Muscle of arm (tissue), 1 donor: ENCODE measurements at regions not wholly inside any gene's neighbourhood (a gene's known extent, or its start where the extent isn't known, plus 50 kb on each side); places are given as distances from the start of the nearest gene placed in this dataset.
"Not testable (repeated sequence)": the region's sequence is repeated elsewhere in the genome, so short reads cannot be mapped to it uniquely, and the experiment has no call there.

ENCODE experiments used
- DNase-seq: peaks from one replicate; pipeline ENCODE4 v3.0.0-alpha.2; 2013

- no peak for DNase-seq
Measured at GRCh38 chr2:220696280-220696669, 875.8 kb downstream of the EPHA4 start.

- no peak for DNase-seq
Measured at GRCh38 chr2:220697011-220697410, 875.1 kb downstream of the EPHA4 start.

GRCh38 chr2:220701115-220701514 is 871.0 kb downstream of the EPHA4 start:
- DNase-seq, result no peak

GRCh38 chr2:220703279-220703678 is 868.8 kb downstream of the EPHA4 start:
- DNase-seq, result no peak

GRCh38 chr2:220704081-220704480 is 868.0 kb downstream of the EPHA4 start:
- DNase-seq, result peak; percentile 31

- DNase-seq, result no peak
Measured at GRCh38 chr2:220704810-220705209, 867.3 kb downstream of the EPHA4 start.

- DNase-seq, result no peak
Measured at GRCh38 chr2:220705678-220706077, 866.4 kb downstream of the EPHA4 start.

- DNase-seq, result no peak
Measured at GRCh38 chr2:220707261-220707660, 864.8 kb downstream of the EPHA4 start.

- no peak for DNase-seq
Measured at GRCh38 chr2:220708366-220708765, 863.7 kb downstream of the EPHA4 start.

- no peak for DNase-seq
Measured at GRCh38 chr2:220717283-220717682, 854.8 kb downstream of the EPHA4 start.

GRCh38 chr2:220736778-220737177 is 835.3 kb downstream of the EPHA4 start:
- no peak for DNase-seq

GRCh38 chr2:220743203-220743602 is 828.9 kb downstream of the EPHA4 start:
- DNase-seq, result no peak

GRCh38 chr2:220744861-220745260 is 827.2 kb downstream of the EPHA4 start:
- no peak for DNase-seq

GRCh38 chr2:220745682-220746081 is 826.4 kb downstream of the EPHA4 start:
- DNase-seq, result no peak

- DNase-seq, result no peak
Measured at GRCh38 chr2:220747736-220748135, 824.4 kb downstream of the EPHA4 start.

GRCh38 chr2:220748875-220749479 is 823.1 kb downstream of the EPHA4 start:
- DNase-seq, result no peak

GRCh38 chr2:220753486-220753885 is 818.6 kb downstream of the EPHA4 start:
- DNase-seq, result no peak

GRCh38 chr2:220756653-220757052 is 815.5 kb downstream of the EPHA4 start:
- DNase-seq, result no peak

- DNase-seq, result not testable (repeated sequence)
Measured at GRCh38 chr2:220758376-220758775, 813.7 kb downstream of the EPHA4 start.

GRCh38 chr2:220764171-220764570 is 807.9 kb downstream of the EPHA4 start:
- DNase-seq, result no peak

- DNase-seq, result no peak
Measured at GRCh38 chr2:220767591-220768255, 804.4 kb downstream of the EPHA4 start.

- no peak for DNase-seq
Measured at GRCh38 chr2:220775856-220776488, 796.1 kb downstream of the EPHA4 start.

GRCh38 chr2:220779076-220779475 is 793.0 kb downstream of the EPHA4 start:
- not testable (repeated sequence) for DNase-seq
